HG02678 (cell line): ENCODE measurements at regions not wholly inside any gene's neighbourhood (a gene's known extent, or its start where the extent isn't known, plus 50 kb on each side); places are given as distances from the start of the nearest gene placed in this dataset.

ENCODE experiments used
- ATAC-seq: cut with Tn5 transposase; IDR thresholded peaks from one replicate; pipeline ENCODE4 v1.9.1; 2021; ENCODE audit warnings: mild to moderate bottlenecking, moderate library complexity; ENCODE audit not compliant: unreplicated experiment

- ATAC-seq, result peak; percentile 32
Measured at GRCh38 chr7:22676385-22676784, 50.6 kb upstream of the IL6 start.

- no peak for ATAC-seq
Measured at GRCh38 chr7:22675917-22676343, 51.1 kb upstream of the IL6 start.

GRCh38 chr7:22675421-22675820 is 51.6 kb upstream of the IL6 start:
- no peak for ATAC-seq

DNA sequence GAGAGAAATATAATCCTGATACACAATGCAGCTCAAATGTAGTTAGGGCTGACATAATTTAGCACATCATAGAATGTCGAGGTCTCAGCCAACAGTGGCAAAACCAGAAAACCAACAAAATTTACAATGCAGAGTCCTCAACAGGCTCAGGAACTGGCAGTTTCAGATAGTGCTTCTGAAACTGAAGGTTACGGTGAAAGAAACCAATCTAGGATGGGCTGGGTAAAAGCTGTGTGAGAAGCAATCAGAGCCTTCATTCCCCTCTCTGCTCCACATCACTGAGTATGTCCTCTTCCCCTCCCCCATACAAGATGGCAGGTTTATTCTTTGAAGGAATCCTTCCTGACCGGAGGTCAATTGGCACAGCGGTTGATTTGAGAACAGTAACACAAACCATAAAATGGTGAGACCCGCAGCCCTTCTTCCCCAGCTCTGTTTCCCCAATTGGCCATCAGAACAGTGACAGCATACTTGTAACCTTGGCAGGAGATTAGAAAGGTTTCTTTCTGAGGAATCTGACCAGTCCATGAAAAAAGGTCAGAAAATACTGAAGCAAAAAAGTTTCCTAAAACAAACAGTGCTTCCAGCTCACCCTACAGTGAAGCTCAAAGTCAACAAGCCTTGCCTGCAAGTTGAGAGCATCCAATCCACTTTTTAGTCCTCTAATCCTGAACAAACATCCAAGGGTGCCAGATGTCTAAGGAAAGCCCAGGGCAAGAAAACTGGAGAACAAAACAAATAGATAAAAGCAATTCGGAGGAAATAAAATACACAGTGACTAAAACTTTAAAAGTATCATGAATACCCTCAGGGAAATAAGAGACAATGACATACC is 53.9 kb upstream of the IL6 start:
- ATAC-seq, result peak; percentile 87

DNA sequence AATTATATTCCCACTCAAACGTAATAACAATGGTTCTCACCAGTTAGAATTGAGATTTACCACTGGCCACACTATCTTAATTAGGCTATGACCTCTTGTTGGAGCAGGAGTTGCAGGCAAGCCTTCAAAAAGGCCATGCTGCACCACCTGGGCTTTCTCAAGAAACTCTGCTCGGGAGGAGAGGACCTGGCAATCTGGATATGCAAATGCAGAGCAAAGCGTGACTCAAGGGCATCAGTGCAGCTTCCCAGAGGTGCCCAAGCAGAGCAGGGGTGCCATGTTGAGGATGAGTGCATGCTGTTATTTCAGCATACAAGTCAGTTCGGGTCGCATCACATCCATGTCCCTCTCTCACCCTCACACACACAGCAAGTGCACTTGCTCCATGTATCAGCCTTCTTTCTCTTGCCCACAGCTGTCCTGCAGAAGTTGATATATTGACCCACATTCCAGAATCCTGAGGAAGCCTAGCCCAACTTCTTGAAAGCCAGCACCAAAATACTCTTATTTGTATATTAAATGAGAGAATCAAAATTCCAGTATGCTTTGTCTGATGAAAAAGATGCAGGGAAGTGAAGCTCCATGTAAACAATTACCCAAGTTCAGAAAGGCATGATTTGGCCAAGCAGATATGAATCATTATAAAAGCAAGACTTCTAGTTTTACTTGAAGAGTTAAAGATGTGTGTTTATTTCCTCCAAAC is 55.7 kb upstream of the IL6 start:
- no peak for ATAC-seq

GRCh38 chr7:22670422-22670815 is 56.6 kb upstream of the IL6 start:
- ATAC-seq, result no peak

DNA sequence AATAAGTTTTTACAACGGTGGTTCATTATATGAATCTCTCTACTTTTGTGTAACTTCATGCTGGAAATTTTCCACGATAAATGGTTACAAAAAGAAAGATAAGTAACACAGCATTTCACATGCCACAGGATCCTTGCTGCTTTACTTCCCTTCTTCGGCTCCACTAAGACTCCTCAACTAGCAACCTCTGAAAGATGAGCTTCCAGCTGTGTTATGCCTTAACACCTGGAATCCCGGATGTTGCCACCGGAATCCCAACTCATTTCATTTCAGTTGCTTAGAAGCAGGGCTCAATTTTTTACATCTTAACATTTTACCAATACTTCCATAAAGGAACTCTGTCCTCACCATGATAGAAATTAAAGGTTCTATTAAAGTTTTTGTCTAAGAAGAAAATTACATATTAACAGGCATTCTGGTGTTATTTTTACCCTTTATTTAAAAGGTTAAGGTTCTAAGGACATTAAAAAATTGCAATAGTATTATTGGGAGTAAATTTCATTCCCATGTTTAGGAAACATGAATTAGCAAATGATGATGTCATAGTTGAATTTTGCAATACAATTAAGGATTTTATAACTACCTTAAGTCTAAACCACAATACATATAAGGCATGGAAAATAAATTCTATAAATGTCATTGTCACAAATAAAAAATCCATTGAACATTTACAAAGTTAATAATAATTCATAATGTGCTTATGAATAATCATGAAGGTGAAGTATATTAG is 57.1 kb upstream of the IL6 start:
- no peak for ATAC-seq

- ATAC-seq, result no peak
Measured at GRCh38 chr7:22668971-22669401, 58.0 kb upstream of the IL6 start.

DNA sequence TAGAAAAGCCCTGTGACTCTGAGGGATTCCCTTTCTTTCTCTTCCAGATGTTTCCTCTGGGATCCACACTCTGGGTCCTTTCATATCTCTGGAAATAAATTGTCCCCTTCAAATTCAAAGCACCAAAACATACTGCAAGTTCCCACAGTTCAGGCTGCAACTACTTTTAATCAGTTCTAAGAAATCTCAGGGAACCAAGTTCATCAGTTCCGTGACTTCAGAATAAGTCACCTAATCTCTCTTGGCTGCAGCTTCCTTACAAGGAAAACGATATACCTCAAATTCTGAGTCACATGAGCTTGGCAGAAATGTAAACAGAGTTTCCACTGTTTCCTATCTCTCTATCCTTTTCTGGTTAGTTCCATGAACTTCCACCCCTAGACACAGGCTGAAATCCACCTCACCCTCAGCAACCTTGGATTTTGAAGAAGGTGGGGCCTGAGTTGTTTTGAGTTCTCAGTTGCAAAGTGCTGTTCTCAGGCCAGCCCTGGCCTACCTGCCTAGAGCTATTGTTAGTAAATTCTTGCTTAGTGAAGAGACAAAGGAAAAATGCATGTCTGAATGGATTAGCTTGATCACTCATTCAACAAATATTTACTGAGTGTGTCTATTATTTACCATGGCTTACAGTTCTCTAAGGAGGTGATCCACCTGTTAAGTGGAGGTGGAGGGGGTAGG is 59.3 kb upstream of the IL6 start:
- ATAC-seq, result no peak

GRCh38 chr7:22667187-22667561 is 59.8 kb upstream of the IL6 start:
- no peak for ATAC-seq

DNA sequence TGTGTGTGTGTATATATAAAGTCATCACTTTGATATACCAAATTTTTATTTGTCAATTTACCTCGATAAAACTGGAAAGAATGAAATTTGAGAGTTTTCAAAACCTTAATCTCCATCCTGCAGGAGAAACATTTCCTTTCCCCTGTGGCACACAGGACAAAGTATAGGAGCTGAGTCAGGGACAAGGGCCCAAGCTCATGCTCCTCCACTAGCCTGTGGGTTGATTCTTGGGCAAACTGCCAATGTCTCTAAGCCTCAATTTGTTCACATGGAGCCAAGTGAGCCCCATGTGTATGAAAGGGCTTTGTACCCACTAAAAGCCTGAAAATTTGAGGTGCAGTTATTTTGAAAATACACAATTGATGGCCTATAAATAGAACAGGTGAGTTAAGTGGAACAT is 60.3 kb upstream of the IL6 start:
- no peak for ATAC-seq

- ATAC-seq, result no peak
Measured at GRCh38 chr7:22665923-22666322, 61.1 kb upstream of the IL6 start.

DNA sequence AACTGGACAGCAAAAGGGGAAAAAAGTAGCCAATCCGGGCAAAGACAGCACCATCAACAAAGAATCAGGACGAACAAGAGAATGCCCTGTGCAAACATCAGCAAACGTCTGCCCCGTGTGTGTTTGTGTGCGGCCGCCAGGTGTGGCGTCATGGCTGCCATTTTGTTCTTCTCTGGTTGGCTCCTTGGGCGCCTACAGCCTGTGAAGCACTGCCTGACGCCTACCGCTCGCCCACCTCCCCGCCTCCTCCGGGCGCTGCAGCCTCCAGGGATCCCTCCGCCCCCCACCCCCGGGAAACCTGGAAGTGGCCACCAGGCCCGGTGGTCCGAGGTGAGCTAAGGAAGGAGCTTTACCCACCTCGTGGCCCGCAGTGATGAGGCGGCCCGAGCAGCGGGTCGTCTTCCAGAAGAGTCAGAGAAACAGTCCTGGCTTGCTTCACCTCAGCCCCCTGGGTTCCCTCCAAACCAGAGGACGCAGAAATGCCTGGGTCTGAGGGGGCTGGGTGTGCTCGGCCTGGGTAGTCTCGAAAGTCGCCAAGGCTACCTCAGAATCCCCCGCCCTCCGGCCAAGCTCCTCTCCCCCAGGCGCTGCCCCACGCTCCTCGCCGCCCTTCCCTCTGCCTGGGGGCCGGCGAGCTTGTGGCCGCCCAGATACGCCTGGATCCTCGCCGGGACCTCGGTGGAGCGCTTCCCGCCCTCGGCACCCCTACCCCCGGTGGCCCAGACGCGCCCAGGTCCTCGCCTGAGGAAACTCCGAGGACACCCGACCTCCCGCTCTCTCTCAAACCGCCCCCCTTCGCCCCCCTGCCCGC is 61.8 kb upstream of the IL6 start:
- ATAC-seq, result no peak

GRCh38 chr7:22663721-22664120 is 63.3 kb upstream of the IL6 start:
- ATAC-seq, result no peak

GRCh38 chr7:22663357-22663718 is 63.7 kb upstream of the IL6 start:
- no peak for ATAC-seq

GRCh38 chr7:22662556-22663356 is 64.2 kb upstream of the IL6 start:
- ATAC-seq, result peak; percentile 57

GRCh38 chr7:22662036-22662435 is 65.0 kb upstream of the IL6 start:
- peak; percentile 64 for ATAC-seq

GRCh38 chr7:22660732-22661131 is 66.3 kb upstream of the IL6 start:
- no peak for ATAC-seq

- ATAC-seq, result no peak
Measured at GRCh38 chr7:22660293-22660692, 66.7 kb upstream of the IL6 start.

- no peak for ATAC-seq
Measured at GRCh38 chr7:22659741-22660140, 67.3 kb upstream of the IL6 start.
